ENCODE measurements at regions not wholly inside any gene's neighbourhood (a gene's known extent, or its start where the extent isn't known, plus 50 kb on each side); places are given as distances from the start of the nearest gene placed in this dataset.

- BruUV-seq (replicated peaks) = no TSS peak
- H3K36me3 ChIP-seq (ENCODE audit: insufficient read depth, low read length, poor library complexity, severe bottlenecking) = no peaks in the 10 kb centered on the region
- no peaks in the 10 kb centered on the region for H3K9me3 ChIP-seq (ENCODE audit: low read depth, low read length, poor library complexity, severe bottlenecking)
- ChIA-PET POLR2A (ENCODE audit: low non-redundant PET) (no interaction called here), CTCF (no interaction called here)
- no peak for TF ChIP-seq EZH2 (IDR thresholded peaks at IDR 0.05; ENCODE audit: borderline replicate concordance, low read depth, low read length, poor library complexity, severe bottlenecking)
- no peak for TF ChIP-seq CTCF (conservative IDR thresholded peaks at IDR 0.05; ENCODE audit: low read depth, low read length)
- no peak overlapping the region for H3K27ac ChIP-seq (ENCODE audit: low read depth, low read length, poor library complexity, severe bottlenecking)
- no peak for DNase-seq (ENCODE audit: low spot score)
- H3K27me3 ChIP-seq (replicated peaks; ENCODE audit: insufficient read depth, low read depth, low read length, poor library complexity) = no peaks in the 10 kb centered on the region
- peaks cover 44% of the 10 kb centered on the region for H3K4me1 ChIP-seq (ENCODE audit: insufficient read depth, low read length, poor library complexity, severe bottlenecking)
- H3K4me3 ChIP-seq (ENCODE audit: low read depth, low read length, poor library complexity, severe bottlenecking) = no peak overlapping the region
- intact Hi-C loops (cut with micrococcal nuclease; ENCODE audit: unreplicated experiment) = no loop called here
Measured at GRCh38 chr4:31075969-31076368, 355.8 kb downstream of the PCDH7 start.

- no TSS peak for BruUV-seq (replicated peaks)
Measured at GRCh38 chr4:31078661-31079060, 358.5 kb downstream of the PCDH7 start.

GRCh38 chr4:31080887-31081286 lies 360.7 kb downstream of the PCDH7 start:
- H3K4me1 ChIP-seq (ENCODE audit: insufficient read depth, low read length, poor library complexity, severe bottlenecking) = peaks cover 32% of the 10 kb centered on the region
- H3K36me3 ChIP-seq (ENCODE audit: insufficient read depth, low read length, poor library complexity, severe bottlenecking) = peaks cover 6% of the 10 kb centered on the region
- no peak for TF ChIP-seq EZH2 (IDR thresholded peaks at IDR 0.05; ENCODE audit: borderline replicate concordance, low read depth, low read length, poor library complexity, severe bottlenecking)
- no peak for TF ChIP-seq CTCF (conservative IDR thresholded peaks at IDR 0.05; ENCODE audit: low read depth, low read length)
- ChIA-PET CTCF (no interaction called here), POLR2A (ENCODE audit: low non-redundant PET) (no interaction called here)
- peaks cover 6% of the 10 kb centered on the region for H3K9me3 ChIP-seq (ENCODE audit: low read depth, low read length, poor library complexity, severe bottlenecking)
- H3K4me3 ChIP-seq (ENCODE audit: low read depth, low read length, poor library complexity, severe bottlenecking) = no peak overlapping the region
- no TSS peak for BruUV-seq (replicated peaks)
- no peaks in the 10 kb centered on the region for H3K27me3 ChIP-seq (replicated peaks; ENCODE audit: insufficient read depth, low read depth, low read length, poor library complexity)
- no peak overlapping the region for H3K27ac ChIP-seq (ENCODE audit: low read depth, low read length, poor library complexity, severe bottlenecking)
- intact Hi-C loops (cut with micrococcal nuclease; ENCODE audit: unreplicated experiment) = loop anchor here (10.0 kb wide), 1 partner anchor 366 kb away; no protein-coding TSS in a partner anchor
- DNase-seq (ENCODE audit: low spot score) = no peak

More at GRCh38 chr4:31078661-31079060, 358.5 kb downstream of the PCDH7 start:
- Histone ChIP-seq H3K9me3 (ENCODE audit: low read depth, low read length, poor library complexity, severe bottlenecking) (peaks cover 6% of the 10 kb centered on the region), H3K36me3 (ENCODE audit: insufficient read depth, low read length, poor library complexity, severe bottlenecking) (peaks cover 6% of the 10 kb centered on the region), H3K4me3 (ENCODE audit: low read depth, low read length, poor library complexity, severe bottlenecking) (no peak overlapping the region), H3K27ac (ENCODE audit: low read depth, low read length, poor library complexity, severe bottlenecking) (no peak overlapping the region), H3K4me1 (ENCODE audit: insufficient read depth, low read length, poor library complexity, severe bottlenecking) (peaks cover 22% of the 10 kb centered on the region), H3K27me3 (replicated peaks; ENCODE audit: insufficient read depth, low read depth, low read length, poor library complexity) (no peaks in the 10 kb centered on the region)
- TF ChIP-seq EZH2 (IDR thresholded peaks at IDR 0.05; ENCODE audit: borderline replicate concordance, low read depth, low read length, poor library complexity, severe bottlenecking) (no peak), CTCF (conservative IDR thresholded peaks at IDR 0.05; ENCODE audit: low read depth, low read length) (no peak)
- intact Hi-C loops (cut with micrococcal nuclease; ENCODE audit: unreplicated experiment) = no loop called here
- ChIA-PET CTCF (no interaction called here), POLR2A (ENCODE audit: low non-redundant PET) (no interaction called here)
- no peak for DNase-seq (ENCODE audit: low spot score)
